T-helper 2 cell treated with Interferon-gamma antibody and Interleukin-4, amounts not matched to agents 100 ng/mL and 5 ng/mL, for 36 hours (primary cell): ENCODE measurements at regions not wholly inside any gene's neighbourhood (a gene's known extent, or its start where the extent isn't known, plus 50 kb on each side); places are given as distances from the start of the nearest gene placed in this dataset.
"Not testable (repeated sequence)": the region's sequence is repeated elsewhere in the genome, so short reads cannot be mapped to it uniquely, and the experiment has no call there.

Experiments used
- intact Hi-C: fragments of 100-400 bp; cut with micrococcal nuclease; formaldehyde crosslinking; loops from one replicate; pipeline ENCODE4 v1.15.1; 2023

GRCh38 chrX:81348388-81348787 is 146.5 kb downstream of the SH3BGRL start:
- intact Hi-C loops = no loop called here

- intact Hi-C loops = no loop called here
Observed at GRCh38 chrX:81354954-81355353, 153.1 kb downstream of the SH3BGRL start.

- intact Hi-C loops = no loop called here
Observed at GRCh38 chrX:81355436-81355835, 153.5 kb downstream of the SH3BGRL start.

- intact Hi-C loops = no loop called here
Observed at GRCh38 chrX:81367291-81367690, 165.4 kb downstream of the SH3BGRL start.

- intact Hi-C loops = loop anchor here (1.0 to 5.0 kb wide), 2 partner anchors 185 to 203 kb away; no protein-coding TSS in a partner anchor
Observed at GRCh38 chrX:81377329-81377728, 175.4 kb downstream of the SH3BGRL start.

GRCh38 chrX:81378560-81378959 is 176.7 kb downstream of the SH3BGRL start:
- intact Hi-C loops = loop anchor here (5.0 kb wide), 1 partner anchor 186 kb away; no protein-coding TSS in a partner anchor

GRCh38 chrX:81390237-81390636 is 188.3 kb downstream of the SH3BGRL start:
- intact Hi-C loops = no loop called here

GRCh38 chrX:81392396-81392795 is 190.5 kb downstream of the SH3BGRL start:
- intact Hi-C loops = no loop called here

- intact Hi-C loops = no loop called here
Observed at GRCh38 chrX:81405781-81406180, 203.9 kb downstream of the SH3BGRL start.

- intact Hi-C loops = no loop called here
Observed at GRCh38 chrX:81411517-81411916, 209.6 kb downstream of the SH3BGRL start.

GRCh38 chrX:81412428-81412827 is 210.5 kb downstream of the SH3BGRL start:
- intact Hi-C loops = no loop called here

- intact Hi-C loops = not testable (repeated sequence)
Observed at GRCh38 chrX:81412857-81413256, 211.0 kb downstream of the SH3BGRL start.

GRCh38 chrX:81414630-81415029 is 212.7 kb downstream of the SH3BGRL start:
- intact Hi-C loops = no loop called here
